NCI-H128 (cell line): ENCODE measurements at regions not wholly inside any gene's neighbourhood (a gene's known extent, or its start where the extent isn't known, plus 50 kb on each side); places are given as distances from the start of the nearest gene placed in this dataset.
A peak's percentile ranks its signal among the peaks of the same experiment; 100 is the strongest.

Experiments
- DNase-seq: peaks from one replicate; lab custom pipeline; 2025; ENCODE audit not compliant: unreplicated experiment; lab: John Stamatoyannopoulos, UW

GRCh38 chr5:176733406-176734262 is 76.7 kb upstream of the UNC5A start:
- DNase-seq, result no peak

- DNase-seq, result no peak
Observed at GRCh38 chr5:176734756-176735342, 75.5 kb upstream of the UNC5A start.

GRCh38 chr5:176735383-176736265 is 74.7 kb upstream of the UNC5A start:
- DNase-seq, result no peak

GRCh38 chr5:176736301-176736930 is 73.9 kb upstream of the UNC5A start:
- no peak for DNase-seq

- no peak for DNase-seq
Observed at GRCh38 chr5:176736931-176737745, 73.2 kb upstream of the UNC5A start.

- no peak for DNase-seq
Observed at GRCh38 chr5:176737746-176738636, 72.4 kb upstream of the UNC5A start.

GRCh38 chr5:176738637-176739250 is 71.6 kb upstream of the UNC5A start:
- no peak for DNase-seq

GRCh38 chr5:176739461-176740051 is 70.8 kb upstream of the UNC5A start:
- peak; percentile 54 for DNase-seq

GRCh38 chr5:176740131-176740701 is 70.1 kb upstream of the UNC5A start:
- DNase-seq, result no peak

- no peak for DNase-seq
Observed at GRCh38 chr5:176740702-176741496, 69.5 kb upstream of the UNC5A start.

- no peak for DNase-seq
Observed at GRCh38 chr5:176741561-176742211, 68.7 kb upstream of the UNC5A start.

GRCh38 chr5:176742246-176743105 is 67.9 kb upstream of the UNC5A start:
- DNase-seq, result no peak

GRCh38 chr5:176743136-176743861 is 67.1 kb upstream of the UNC5A start:
- DNase-seq, result no peak

GRCh38 chr5:176743868-176744583 is 66.3 kb upstream of the UNC5A start:
- DNase-seq, result no peak

GRCh38 chr5:176744584-176744965 is 65.8 kb upstream of the UNC5A start:
- DNase-seq, result no peak
